ENCODE measurements at regions not wholly inside any gene's neighbourhood (a gene's known extent, or its start where the extent isn't known, plus 50 kb on each side); places are given as distances from the start of the nearest gene placed in this dataset.

GRCh38 chr15:87478687-87479072 lies 777.9 kb downstream of the NTRK3 start:
- POLR2A ChIA-PET (ENCODE audit: partially characterized antibody): interaction anchor here (0.7 kb wide), 1 partner anchor 98 kb away, joined by 4 read pairs; no protein-coding TSS in a partner anchor
- Histone ChIP-seq H3K27me3 (replicated peaks in 1 of 4; ENCODE audit: control insufficient read depth in 3 of 4, extremely low read depth in 1 of 4, insufficient read depth in 3 of 4, low read length in 3 of 4) (no peaks in the 10 kb centered on the region), H3K4me3 (ENCODE audit: extremely low read depth in 1 of 4, insufficient read depth in 2 of 4, low read depth in 3 of 4, low read length in 4 of 4) (no peak overlapping the region), H2BK15ac (ENCODE audit: low read length) (no peak overlapping the region), H4K20me1 (replicated peaks in 1 of 2; ENCODE audit: control insufficient read depth in 1 of 2, insufficient read depth in 2 of 2, low read length in 2 of 2) (no peaks in the 10 kb centered on the region), H3K27ac (ENCODE audit: low read depth, low read length) (no peak overlapping the region), H4K8ac (ENCODE audit: extremely low read depth, insufficient read depth, low read length) (no peak overlapping the region), H3K9me3 (ENCODE audit: insufficient read depth in 2 of 2, low read depth in 1 of 2, low read length in 1 of 2) (no peaks in the 10 kb centered on the region), H3K56ac (replicated peaks; ENCODE audit: insufficient read length, low read depth, low read length) (no peak overlapping the region), H4K5ac (ENCODE audit: insufficient read length, low read depth, low read length) (no peak overlapping the region), H3K4me1 (replicated peaks in 1 of 4; ENCODE audit: control insufficient read depth in 3 of 4, insufficient read depth in 4 of 4, low read length in 3 of 4) (peaks cover 0 to 3% (median 0%) of the 10 kb centered on the region in 4 experiments; a peak in 2 of 7 replicates), H2AFZ (ENCODE audit: low read length) (no peak overlapping the region), H3K18ac (ENCODE audit: extremely low read depth, low read length) (no peak overlapping the region), H3K4me2 (ENCODE audit: insufficient read depth in 1 of 2, low read depth in 2 of 2, low read length in 2 of 2) (no peak overlapping the region), H2BK5ac (ENCODE audit: low read depth, low read length) (no peak overlapping the region), H2BK12ac (ENCODE audit: low read depth, low read length) (no peak overlapping the region), H2BK120ac (replicated peaks; ENCODE audit: low read depth, low read length) (no peak overlapping the region), H3K9ac (replicated peaks in 1 of 4; ENCODE audit: extremely low read depth in 1 of 4, low read depth in 3 of 4, low read length in 3 of 4) (no peak overlapping the region), H3K14ac (ENCODE audit: insufficient read length) (no peak overlapping the region), H2BK20ac (ENCODE audit: low read length) (no peak overlapping the region), H3K4ac (replicated peaks; ENCODE audit: insufficient read length, low read depth, low read length) (no peak overlapping the region), H3K79me1 (ENCODE audit: low read depth, low read length) (no peaks in the 10 kb centered on the region), H2AK5ac (ENCODE audit: low read depth, low read length) (no peak overlapping the region), H3K79me2 (ENCODE audit: control insufficient read depth in 1 of 2, insufficient read depth in 2 of 2, low read length in 2 of 2) (no peaks in the 10 kb centered on the region), H3K36me3 (ENCODE audit: control insufficient read depth in 2 of 4, insufficient read depth in 4 of 4, low read length in 3 of 4) (no peaks in the 10 kb centered on the region), H3K23ac (ENCODE audit: insufficient read length) (no peak overlapping the region), H4K91ac (replicated peaks; ENCODE audit: insufficient read length, low read length) (no peak overlapping the region), H3K23me2 (ENCODE audit: low read depth, low read length) (no peaks in the 10 kb centered on the region)
- CTCF ChIA-PET (ENCODE audit: partially characterized antibody): interaction anchor here (0.7 to 1.0 kb wide), 3 partner anchors 11 to 563 kb away, joined by 3 read pairs; no protein-coding TSS in a partner anchor
- FAIRE-seq (no peak), DNase-seq (ENCODE audit: low read depth in 1 of 2, low spot score in 2 of 2) (no peak)
- 91% methylated on average over 2 of the region's 2 CpGs; no CpG with 5 or more reads in 1 of the 2 experiments for WGBS, 2 experiments (ENCODE audit: extremely low coverage in 1 of 2, insufficient coverage in 1 of 2, insufficient read length in 1 of 2, insufficient replicate concordance in 2 of 2, low coverage in 1 of 2, low lambda C conversion rate in 2 of 2, missing lambda C conversion rate in 1 of 2)
- TF ChIP-seq GTF2F1 (IDR thresholded peaks at IDR 0.05; ENCODE audit: borderline replicate concordance, low read depth, low read length): no peak
- TF ChIP-seq SIX5 (IDR thresholded peaks at IDR 0.05; ENCODE audit: low read depth, low read length): no peak
- no peak for TF ChIP-seq KDM4A (IDR thresholded peaks at IDR 0.05; ENCODE audit: low read depth, low read length, severe bottlenecking)
- TF ChIP-seq RXRA (IDR thresholded peaks at IDR 0.05; ENCODE audit: insufficient read depth, low read depth, low read length): no peak
- TF ChIP-seq POLR2A (IDR thresholded peaks at IDR 0.05; ENCODE audit: control extremely low read depth in 1 of 2, low read depth in 2 of 2, low read length in 2 of 2): no peak
- no peak for TF ChIP-seq BRCA1 (IDR thresholded peaks at IDR 0.05; ENCODE audit: low read depth, low read length)
- no peak for TF ChIP-seq NRF1 (IDR thresholded peaks at IDR 0.05; ENCODE audit: low read depth, low read length)
- no peak for TF ChIP-seq SP2 (IDR thresholded peaks at IDR 0.05; ENCODE audit: low read length)
- TF ChIP-seq HDAC6 (IDR thresholded peaks at IDR 0.05; ENCODE audit: low read depth, low read length): no peak
